Central memory CD8-positive, alpha-beta T cell (primary cell): ENCODE measurements at regions not wholly inside any gene's neighbourhood (a gene's known extent, or its start where the extent isn't known, plus 50 kb on each side); places are given as distances from the start of the nearest gene placed in this dataset.

ENCODE experiments used
- ATAC-seq: fragments of 150-1000 bp; cut with Tn5 transposase; replicated peaks from 2 replicates; pipeline ENCODE4 v1.10.0; 2022; ENCODE audit warnings: mild to moderate bottlenecking, moderate FRiP score, moderate number of reproducible peaks; ENCODE audit not compliant: poor library complexity, severe bottlenecking; ENCODE audit errors: extremely low read depth
- DNase-seq, 2 donors: peaks; one replicate each; pipeline ENCODE4 v3.0.0; 2021; ENCODE audit warnings: low spot score in 2 of 2
- H3K27ac Mint-ChIP-seq: one replicate; pipeline ENCODE4 v1.8.0; 2022; ENCODE audit warnings: low read depth, mild to moderate bottlenecking, moderate library complexity, mixed read lengths
- H3K27me3 Mint-ChIP-seq: one replicate; pipeline ENCODE4 v1.8.0; 2022; ENCODE audit warnings: mixed read lengths
- H3K36me3 Mint-ChIP-seq: one replicate; pipeline ENCODE4 v1.8.0; 2022; ENCODE audit warnings: mild to moderate bottlenecking, moderate library complexity, mixed read lengths; ENCODE audit not compliant: insufficient read depth
- H3K4me1 Mint-ChIP-seq: one replicate; pipeline ENCODE4 v1.8.0; 2022; ENCODE audit warnings: mixed read lengths
- H3K4me3 Mint-ChIP-seq: one replicate; pipeline ENCODE4 v1.8.0; 2022; ENCODE audit warnings: mild to moderate bottlenecking, moderate library complexity, mixed read lengths
- H3K9me3 Mint-ChIP-seq: one replicate; pipeline ENCODE4 v1.8.0; 2022; ENCODE audit warnings: mixed read lengths

DNA sequence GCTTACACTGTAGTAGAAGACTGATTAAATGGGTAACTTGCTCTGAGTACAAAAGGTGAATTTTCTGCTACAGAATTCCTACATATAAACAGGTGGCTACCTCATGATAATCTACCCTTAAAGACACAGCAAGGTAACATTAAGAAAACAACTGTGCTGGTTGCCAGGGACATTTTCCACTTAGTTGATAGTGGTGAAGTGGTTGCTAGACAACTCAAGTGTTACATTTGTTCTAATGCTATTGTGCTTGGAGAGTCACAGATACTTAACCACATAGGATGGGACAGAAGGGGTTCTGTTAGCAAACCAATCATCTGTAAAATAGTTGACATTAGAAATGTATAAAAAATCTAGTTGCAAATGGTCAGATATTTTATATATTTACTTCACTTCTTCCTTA, 870.3 kb upstream of the SEL1L start:
- Mint-ChIP-seq H3K9me3 (peaks cover 10% of the 10 kb centered on the region), H3K27ac (no peak overlapping the region), H3K27me3 (no peaks in the 10 kb centered on the region), H3K36me3 (no peaks in the 10 kb centered on the region), H3K4me1 (no peaks in the 10 kb centered on the region), H3K4me3 (no peak overlapping the region)
- ATAC-seq (no peak), DNase-seq (no peak)

DNA sequence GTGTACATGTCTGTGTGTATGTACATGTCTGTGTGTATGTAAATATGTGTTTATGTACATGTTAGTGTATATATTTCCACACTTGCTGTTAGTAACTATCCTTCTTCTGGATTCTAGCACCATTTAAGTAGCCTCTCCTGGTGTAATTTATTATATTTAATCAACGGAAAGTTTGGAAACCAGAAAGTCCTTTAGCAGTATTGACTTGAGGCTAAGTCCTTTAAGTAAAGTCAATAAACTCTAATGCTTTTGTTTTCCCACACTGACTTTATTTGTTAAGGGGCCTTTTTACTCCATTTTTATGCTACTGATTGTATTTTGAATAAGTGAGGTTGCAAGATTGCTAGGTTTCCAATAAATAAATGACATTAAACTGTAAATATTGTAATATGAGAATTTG, 876.4 kb upstream of the SEL1L start:
- H3K9me3 Mint-ChIP-seq, result peaks cover 19% of the 10 kb centered on the region
- no peaks in the 10 kb centered on the region for H3K27me3 Mint-ChIP-seq
- ATAC-seq (no peak), DNase-seq (no peak)
- no peaks in the 10 kb centered on the region for H3K36me3 Mint-ChIP-seq
- H3K27ac Mint-ChIP-seq, result no peak overlapping the region
- H3K4me1 Mint-ChIP-seq, result no peaks in the 10 kb centered on the region
- H3K4me3 Mint-ChIP-seq, result no peak overlapping the region

DNA sequence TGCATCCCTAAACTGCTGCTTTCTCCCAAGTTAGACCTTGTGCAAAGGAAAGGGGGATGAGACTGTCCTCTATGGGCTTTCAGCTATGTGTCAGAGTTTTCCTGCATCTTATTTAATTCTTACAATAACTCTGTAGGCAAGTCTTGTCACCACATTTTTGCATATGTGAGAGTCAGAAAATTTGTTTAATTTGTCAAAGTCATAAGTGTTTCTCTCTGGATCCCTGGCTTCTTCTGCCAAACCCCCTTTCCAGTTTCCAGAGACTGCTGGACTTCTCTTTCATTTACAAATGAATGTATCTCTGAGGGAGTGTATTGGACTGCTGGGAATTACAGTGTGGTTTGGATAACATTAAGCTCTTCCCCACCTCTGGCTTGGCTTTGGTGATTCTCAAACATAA, 877.6 kb upstream of the SEL1L start:
- Mint-ChIP-seq H3K27me3 (no peaks in the 10 kb centered on the region), H3K36me3 (no peaks in the 10 kb centered on the region), H3K4me1 (no peaks in the 10 kb centered on the region), H3K27ac (no peak overlapping the region), H3K9me3 (peaks cover 20% of the 10 kb centered on the region), H3K4me3 (no peak overlapping the region)
- ATAC-seq (no peak), DNase-seq (no peak)

DNA sequence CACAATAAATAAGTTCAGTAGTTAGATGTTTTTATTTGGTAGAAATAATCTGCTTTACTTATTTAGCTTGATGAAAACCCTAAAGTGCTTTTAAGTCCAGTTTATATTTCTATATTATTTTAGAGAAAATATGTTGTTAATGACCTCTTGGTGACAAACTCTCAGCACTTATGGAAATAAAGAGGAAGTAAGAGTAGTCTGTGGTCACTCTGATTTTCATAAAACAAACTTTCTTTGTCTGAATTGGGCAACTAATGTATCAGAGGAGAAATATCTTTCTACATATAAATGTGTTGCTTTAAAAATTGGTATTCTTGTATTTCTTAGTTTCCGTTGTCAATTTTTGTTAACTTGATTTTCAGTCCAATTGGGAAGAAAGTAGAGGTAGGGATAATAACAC, 878.9 kb upstream of the SEL1L start:
- H3K27ac Mint-ChIP-seq, result no peak overlapping the region
- no peaks in the 10 kb centered on the region for H3K36me3 Mint-ChIP-seq
- H3K4me1 Mint-ChIP-seq, result no peaks in the 10 kb centered on the region
- no peaks in the 10 kb centered on the region for H3K27me3 Mint-ChIP-seq
- ATAC-seq (no peak), DNase-seq (no peak)
- H3K9me3 Mint-ChIP-seq, result peaks cover 28% of the 10 kb centered on the region
- no peak overlapping the region for H3K4me3 Mint-ChIP-seq

DNA sequence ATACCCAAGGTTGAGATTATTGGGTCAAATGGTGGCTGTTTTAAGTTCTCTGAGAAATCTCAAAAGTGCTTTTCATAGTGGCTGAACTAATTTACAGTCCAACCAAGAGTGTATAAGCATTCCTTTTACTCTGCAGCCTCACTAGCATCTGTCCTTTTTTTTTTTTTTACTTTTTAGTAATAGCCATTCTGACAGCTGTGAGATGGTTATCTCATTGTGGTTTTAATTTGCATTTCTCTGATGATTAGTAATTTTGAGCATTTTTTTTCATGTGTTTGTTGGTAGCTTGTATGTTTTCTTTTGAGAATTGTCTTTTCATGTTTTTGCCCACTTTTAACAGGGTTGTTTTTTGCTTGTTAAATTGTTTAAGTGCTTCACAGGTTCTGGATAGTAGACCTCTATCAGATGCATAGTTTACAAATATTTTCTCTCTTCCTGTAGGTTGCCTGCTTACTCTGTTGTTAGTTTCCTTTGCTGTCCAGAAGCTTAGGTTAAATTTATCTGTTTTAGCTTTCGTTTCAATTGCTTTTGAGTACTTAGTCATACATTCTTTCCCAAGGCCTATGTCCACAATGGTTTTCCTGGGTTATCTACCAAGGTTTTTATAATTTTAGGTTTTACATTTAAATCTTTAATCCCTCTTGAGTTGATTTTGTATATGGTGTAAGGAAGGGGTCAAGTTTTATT, 881.3 kb upstream of the SEL1L start:
- no peak overlapping the region for H3K27ac Mint-ChIP-seq
- H3K27me3 Mint-ChIP-seq, result no peaks in the 10 kb centered on the region
- no peaks in the 10 kb centered on the region for H3K36me3 Mint-ChIP-seq
- no peak for ATAC-seq
- H3K4me3 Mint-ChIP-seq, result no peak overlapping the region
- H3K9me3 Mint-ChIP-seq, result peaks cover 42% of the 10 kb centered on the region
- no peak for DNase-seq
- no peaks in the 10 kb centered on the region for H3K4me1 Mint-ChIP-seq

DNA sequence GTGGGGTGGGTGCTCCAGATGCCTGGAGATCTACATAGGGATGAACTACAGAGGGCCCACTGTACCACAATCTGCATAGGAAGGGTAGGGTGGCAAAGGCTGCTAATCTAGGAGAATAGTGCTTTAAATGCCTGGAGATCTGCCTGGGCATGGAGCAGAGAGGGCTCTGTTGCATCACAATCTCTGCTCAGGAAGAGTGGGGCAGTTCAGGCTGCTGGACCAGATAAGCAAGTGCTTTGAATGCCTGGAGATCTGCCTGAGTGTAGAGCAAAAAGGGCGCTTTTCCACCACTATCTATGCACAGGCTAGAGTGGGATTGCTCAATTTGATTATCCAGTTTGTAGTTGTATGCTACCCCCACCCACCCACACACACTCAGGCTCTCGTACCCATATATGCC, 886.3 kb upstream of the SEL1L start:
- Mint-ChIP-seq H3K9me3 (peaks cover 27% of the 10 kb centered on the region), H3K4me1 (no peaks in the 10 kb centered on the region), H3K36me3 (no peaks in the 10 kb centered on the region), H3K27ac (no peak overlapping the region), H3K27me3 (no peaks in the 10 kb centered on the region), H3K4me3 (no peak overlapping the region)
- ATAC-seq (no peak), DNase-seq (no peak)

DNA sequence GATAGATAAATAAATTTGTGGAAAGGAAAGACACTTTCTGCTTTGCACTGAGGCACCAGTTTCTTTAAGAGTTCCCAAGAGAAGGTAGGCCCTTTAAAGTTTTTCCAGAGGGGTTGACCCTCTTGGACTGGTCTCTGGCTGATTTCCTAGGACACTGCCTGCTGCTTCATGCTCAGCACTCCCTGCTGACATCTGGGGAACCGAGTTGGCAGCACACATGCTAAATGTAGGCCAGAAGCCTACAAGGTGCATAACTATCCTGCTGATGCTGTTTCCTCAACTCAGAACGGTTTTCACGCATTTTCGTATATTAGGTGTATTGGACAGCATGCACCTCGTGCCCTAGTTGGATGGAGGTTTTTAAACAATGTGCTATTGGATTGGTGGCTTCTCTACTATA, 887.2 kb upstream of the SEL1L start:
- no peak for DNase-seq
- Mint-ChIP-seq H3K27me3 (no peaks in the 10 kb centered on the region), H3K36me3 (no peaks in the 10 kb centered on the region), H3K9me3 (peaks cover 25% of the 10 kb centered on the region), H3K27ac (no peak overlapping the region), H3K4me3 (no peak overlapping the region), H3K4me1 (no peaks in the 10 kb centered on the region)
- no peak for ATAC-seq

DNA sequence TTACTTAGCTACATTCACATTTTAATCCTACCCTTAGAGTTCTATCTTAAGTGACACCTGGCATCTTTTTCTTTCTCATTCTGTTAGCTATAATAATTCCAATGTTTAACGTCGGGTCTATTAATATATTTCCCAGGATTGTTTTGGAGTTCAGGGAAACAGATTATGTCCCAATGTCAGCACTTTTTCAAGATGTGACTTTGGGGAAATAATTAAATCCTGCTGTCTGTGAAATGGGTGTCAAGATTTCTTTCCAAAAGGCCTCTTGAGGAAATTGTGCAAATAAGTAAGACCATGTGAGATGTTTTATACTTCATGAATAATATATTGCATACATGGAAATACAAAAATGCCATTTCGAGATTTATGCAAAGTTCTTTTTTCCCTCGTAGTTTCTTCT, 887.6 kb upstream of the SEL1L start:
- Mint-ChIP-seq H3K27me3 (no peaks in the 10 kb centered on the region), H3K36me3 (no peaks in the 10 kb centered on the region), H3K4me3 (no peak overlapping the region), H3K27ac (no peak overlapping the region), H3K4me1 (no peaks in the 10 kb centered on the region), H3K9me3 (peaks cover 22% of the 10 kb centered on the region)
- DNase-seq (no peak), ATAC-seq (no peak)

DNA sequence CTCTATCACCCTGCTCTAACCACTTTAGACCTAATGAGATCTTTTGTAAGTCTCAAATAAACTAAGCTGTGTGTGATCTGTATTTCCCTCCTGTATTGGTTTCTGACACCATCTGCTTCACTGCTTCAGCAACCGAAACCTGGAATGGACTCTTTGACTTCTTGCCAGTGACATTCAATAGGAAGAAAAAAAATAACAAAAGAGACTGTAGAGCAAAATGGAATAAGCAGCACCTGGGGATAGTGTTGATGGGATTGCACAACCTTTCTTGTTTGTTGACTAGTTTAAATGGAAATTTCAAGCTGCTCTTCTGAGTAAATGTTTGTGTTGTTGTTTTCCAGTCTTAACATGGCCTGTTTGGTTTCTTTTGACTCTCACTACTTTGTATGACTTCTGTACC, 888.6 kb upstream of the SEL1L start:
- ATAC-seq, result no peak
- no peak for DNase-seq

DNA sequence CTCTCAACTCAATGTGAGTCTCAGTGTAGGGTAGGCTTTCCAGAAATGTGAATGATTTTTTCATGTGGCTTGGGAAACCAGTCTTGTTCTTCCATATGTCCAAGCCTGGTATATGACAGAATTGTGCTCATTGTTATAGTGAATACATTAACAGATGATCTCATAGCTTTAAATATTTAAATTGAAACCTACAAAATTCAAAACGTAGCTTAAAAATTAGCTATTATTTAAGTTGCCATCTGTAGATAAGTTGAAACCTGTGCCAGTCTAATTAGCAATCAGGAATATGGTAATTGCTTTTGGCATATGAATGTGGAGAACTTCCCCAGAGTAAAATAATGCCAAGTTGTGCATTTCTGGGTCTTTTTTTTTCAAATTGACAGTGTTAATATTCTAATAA, 891.6 kb upstream of the SEL1L start:
- Mint-ChIP-seq H3K9me3 (peaks cover 18% of the 10 kb centered on the region), H3K36me3 (no peaks in the 10 kb centered on the region), H3K4me3 (no peak overlapping the region), H3K27ac (no peak overlapping the region), H3K27me3 (no peaks in the 10 kb centered on the region), H3K4me1 (no peaks in the 10 kb centered on the region)
- ATAC-seq (no peak), DNase-seq (no peak)

More for the DNA sequence above, 888.6 kb upstream of the SEL1L start:
- Mint-ChIP-seq H3K4me1 (no peaks in the 10 kb centered on the region), H3K36me3 (no peaks in the 10 kb centered on the region), H3K27ac (no peak overlapping the region), H3K9me3 (peaks cover 23% of the 10 kb centered on the region), H3K4me3 (no peak overlapping the region), H3K27me3 (no peaks in the 10 kb centered on the region)

DNA sequence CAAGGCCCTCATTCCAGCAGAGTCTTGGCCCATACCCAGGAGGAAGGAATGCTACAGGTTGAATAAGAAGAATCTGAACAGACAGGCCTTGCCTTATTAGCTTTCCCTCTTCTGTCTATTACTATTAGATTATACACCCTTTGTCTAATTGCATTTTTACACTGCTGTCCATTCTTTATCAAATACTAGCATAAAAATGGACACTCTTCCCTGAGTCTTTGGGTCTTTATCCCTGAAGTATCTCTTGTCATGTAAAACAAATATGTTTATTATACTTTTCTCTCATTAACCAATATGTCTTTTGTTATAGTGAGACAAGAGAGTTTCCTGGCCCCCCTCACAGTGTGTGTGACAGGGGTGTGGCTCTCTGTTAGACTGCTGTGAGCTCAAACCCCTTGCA, 897.4 kb upstream of the SEL1L start:
- ATAC-seq (no peak), DNase-seq (no peak)
- H3K9me3 Mint-ChIP-seq, result peaks cover 28% of the 10 kb centered on the region
- H3K27me3 Mint-ChIP-seq, result no peaks in the 10 kb centered on the region
- no peaks in the 10 kb centered on the region for H3K36me3 Mint-ChIP-seq
- H3K4me3 Mint-ChIP-seq, result no peak overlapping the region
- no peaks in the 10 kb centered on the region for H3K4me1 Mint-ChIP-seq
- no peak overlapping the region for H3K27ac Mint-ChIP-seq

DNA sequence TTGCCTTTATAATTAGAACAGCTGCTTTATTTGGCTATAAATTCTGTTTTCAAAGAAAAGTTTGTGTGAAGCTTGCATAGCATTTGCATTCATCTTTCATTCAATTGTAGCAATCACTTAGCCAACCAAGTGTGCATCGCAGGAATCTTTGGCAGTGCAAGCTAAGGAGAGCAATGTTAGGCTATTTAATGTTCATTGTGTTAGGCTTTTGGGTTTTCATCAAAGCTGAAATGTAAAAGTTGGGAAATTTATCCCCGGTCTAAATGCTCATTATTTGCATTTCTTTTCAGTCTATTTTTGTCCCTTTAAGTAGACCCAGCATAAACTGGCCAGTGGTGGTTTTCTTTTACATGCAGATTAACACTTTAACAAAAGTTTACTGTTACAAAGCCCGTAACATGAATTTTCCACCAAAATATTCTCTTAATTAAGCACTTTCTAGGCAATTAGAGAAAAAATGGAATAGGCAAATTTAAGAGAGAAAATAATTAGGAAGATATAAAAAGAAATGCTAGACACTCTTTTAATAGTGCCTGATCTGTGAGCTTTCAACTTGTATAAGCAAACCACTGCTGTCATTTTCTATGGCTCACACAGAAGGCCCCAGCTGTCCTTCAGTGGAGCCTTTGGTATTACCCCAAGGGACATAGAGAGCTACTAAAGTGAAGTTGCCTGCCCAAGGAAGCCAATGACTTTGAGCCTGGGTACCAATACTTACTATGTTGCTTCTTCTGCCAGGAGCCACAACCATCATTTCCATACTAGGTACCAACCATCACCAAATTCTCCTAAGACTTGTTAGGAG, 898.9 kb upstream of the SEL1L start:
- H3K4me3 Mint-ChIP-seq, result no peak overlapping the region
- no peaks in the 10 kb centered on the region for H3K27me3 Mint-ChIP-seq
- no peaks in the 10 kb centered on the region for H3K36me3 Mint-ChIP-seq
- no peaks in the 10 kb centered on the region for H3K4me1 Mint-ChIP-seq
- no peak overlapping the region for H3K27ac Mint-ChIP-seq
- ATAC-seq, result no peak
- DNase-seq, result no peak
- peaks cover 28% of the 10 kb centered on the region for H3K9me3 Mint-ChIP-seq

DNA sequence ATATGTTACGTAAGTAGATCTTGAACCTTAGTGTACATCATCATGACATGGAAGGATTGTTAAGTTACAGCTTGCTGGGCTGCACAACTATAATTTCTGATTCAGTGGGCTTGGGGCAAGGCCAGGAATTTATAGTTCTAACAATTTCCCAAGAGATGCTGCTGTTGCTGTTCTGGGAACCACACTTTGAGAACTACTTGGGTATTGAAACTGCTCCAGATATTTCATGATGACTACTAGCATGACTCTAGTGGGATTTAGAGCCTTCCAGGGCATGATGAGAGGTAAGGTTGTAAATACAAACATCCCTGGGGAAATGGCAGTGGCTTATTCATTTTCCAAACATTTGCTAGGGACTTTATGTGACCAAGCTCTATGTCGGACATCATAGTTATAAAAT, 904.8 kb upstream of the SEL1L start:
- Mint-ChIP-seq H3K4me1 (no peaks in the 10 kb centered on the region), H3K27me3 (no peaks in the 10 kb centered on the region), H3K27ac (no peak overlapping the region), H3K36me3 (no peaks in the 10 kb centered on the region), H3K4me3 (no peak overlapping the region), H3K9me3 (peaks cover 27% of the 10 kb centered on the region)
- ATAC-seq, result no peak
- DNase-seq, result no peak
